ENCODE measurements at regions not wholly inside any gene's neighbourhood (a gene's known extent, or its start where the extent isn't known, plus 50 kb on each side); places are given as distances from the start of the nearest gene placed in this dataset.

DNA sequence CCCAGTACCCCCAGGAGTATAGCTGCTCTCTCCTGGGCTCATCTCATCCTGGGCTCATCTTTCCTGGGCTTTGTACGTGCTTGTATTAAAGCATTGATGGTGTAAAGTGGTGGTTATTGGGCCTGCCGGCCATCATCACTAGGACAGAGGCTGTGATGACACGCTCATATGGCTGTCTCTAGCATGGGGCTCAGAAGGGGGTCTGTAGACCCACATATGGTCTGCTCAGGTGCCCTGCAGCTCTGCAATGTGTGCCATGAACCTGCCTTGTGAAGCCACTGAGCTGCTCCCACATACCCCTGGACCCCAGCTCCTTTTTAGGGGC is 143.4 kb downstream of the CDC5L start:
- DNase-seq (ENCODE audit: insufficient read length, low spot score) (no peak), FAIRE-seq (no peak)

DNA sequence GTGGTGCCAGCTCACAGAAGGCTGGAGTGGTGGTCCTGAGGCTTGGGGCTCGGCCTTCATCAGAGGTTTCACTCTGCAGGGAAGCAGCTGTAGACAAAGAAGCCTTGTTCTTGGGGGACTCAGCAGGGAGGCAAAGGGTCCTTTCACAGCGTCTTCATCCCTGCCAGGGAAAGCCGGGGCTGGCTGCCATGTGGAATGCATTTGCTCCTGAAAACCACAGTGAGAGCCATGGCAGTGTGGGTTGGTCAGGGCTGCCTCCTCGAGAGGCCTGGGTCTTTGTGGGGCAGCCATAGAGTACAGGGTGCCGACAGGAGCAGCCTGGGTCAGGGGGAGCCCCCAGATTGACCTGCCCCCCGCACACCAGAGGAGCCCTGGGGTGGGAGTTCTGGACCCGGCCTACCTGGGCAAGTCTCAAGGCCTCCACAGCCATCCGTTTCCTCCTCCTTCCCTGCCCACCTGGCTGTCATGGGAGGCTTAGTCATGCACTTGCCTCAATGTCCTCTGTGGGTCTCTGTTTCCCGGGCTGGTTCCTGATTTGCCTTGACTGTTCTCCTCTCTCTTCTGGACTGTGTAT is 144.0 kb downstream of the CDC5L start:
- no peak for FAIRE-seq

DNA sequence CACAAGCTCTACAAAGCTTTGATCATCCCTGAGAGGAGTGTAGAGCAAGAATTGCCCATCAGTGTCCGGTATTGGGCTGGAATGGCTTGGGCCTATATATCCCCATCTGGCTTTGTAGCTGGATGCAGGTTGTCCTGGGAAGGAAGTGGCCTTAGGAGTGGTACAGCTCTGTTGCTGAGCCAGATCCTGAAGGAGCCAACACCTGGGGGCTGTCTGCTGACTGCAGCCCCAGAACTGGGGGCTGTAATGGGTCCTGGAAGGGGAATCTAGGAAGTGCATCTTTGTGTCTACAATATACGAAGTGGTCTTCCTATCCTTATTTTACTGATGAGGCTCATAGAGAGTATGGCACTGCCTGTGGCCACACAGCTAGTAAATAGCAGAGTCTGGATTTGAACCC is 145.9 kb downstream of the CDC5L start:
- FAIRE-seq: no peak
- no peak for DNase-seq (ENCODE audit: insufficient read length, low spot score)

More for the DNA sequence above, 144.0 kb downstream of the CDC5L start:
- no peak for DNase-seq (ENCODE audit: insufficient read length, low spot score)

DNA sequence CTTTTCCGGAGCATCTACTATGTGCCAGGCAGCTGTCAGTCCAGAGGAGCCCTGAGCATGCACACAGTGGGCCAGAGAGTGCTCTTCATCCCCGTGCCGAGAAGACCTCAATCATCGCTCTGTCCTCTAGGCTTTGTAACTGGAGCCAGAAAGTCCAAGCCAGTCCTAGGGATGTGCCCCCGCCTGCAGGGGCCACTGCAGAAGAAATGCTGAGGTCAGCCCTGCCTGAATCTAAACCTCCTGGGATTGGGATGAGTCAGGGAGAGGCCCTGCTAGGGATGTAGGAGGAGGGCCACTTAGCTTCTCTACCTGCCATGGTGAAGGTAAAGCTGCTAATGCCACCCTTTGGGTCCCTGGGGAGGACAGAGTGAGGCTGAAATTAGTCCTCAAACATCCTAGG is 146.8 kb downstream of the CDC5L start:
- DNase-seq (ENCODE audit: insufficient read length, low spot score) (no peak), FAIRE-seq (peak; percentile 38)

DNA sequence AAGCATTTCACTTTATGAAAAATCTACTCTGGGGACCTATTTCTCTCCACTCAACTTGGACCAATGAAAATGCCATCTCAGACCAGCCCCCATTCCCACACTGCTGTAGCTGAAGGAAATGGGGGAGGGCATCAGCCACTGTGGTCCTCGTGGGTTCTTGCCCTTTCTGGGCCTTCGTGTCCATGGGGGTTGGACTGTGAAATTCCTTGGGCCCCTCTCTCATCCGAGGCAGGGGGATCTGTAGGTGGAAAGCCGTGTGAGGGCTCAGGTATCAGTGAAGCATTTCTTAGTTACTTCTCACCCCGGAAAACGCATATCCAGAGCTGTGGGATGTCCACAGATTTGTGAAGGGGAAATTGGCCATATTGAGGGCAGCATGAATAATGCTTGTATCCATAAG is 147.9 kb downstream of the CDC5L start:
- no peak for DNase-seq (ENCODE audit: insufficient read length, low spot score)
- FAIRE-seq: no peak

DNA sequence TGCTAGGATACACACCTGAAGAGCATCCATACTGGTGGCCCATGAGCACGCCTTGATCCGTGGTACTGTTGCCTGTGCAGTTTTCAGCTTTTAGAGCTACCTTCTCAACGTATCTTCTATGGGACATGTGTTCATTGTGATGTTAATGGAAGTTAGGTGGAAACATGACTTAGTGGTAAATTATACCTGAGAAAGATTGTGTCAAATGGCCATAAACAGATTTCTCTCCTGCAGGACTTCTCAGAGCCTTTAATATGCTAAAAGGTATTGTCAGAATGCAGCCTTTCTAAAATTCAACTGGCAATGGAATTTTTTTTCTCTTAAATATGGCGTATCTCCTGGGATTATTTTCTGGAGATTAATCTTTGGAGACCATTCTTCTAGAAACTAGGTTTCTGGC is 148.5 kb downstream of the CDC5L start:
- DNase-seq (ENCODE audit: insufficient read length, low spot score) (no peak), FAIRE-seq (no peak)

DNA sequence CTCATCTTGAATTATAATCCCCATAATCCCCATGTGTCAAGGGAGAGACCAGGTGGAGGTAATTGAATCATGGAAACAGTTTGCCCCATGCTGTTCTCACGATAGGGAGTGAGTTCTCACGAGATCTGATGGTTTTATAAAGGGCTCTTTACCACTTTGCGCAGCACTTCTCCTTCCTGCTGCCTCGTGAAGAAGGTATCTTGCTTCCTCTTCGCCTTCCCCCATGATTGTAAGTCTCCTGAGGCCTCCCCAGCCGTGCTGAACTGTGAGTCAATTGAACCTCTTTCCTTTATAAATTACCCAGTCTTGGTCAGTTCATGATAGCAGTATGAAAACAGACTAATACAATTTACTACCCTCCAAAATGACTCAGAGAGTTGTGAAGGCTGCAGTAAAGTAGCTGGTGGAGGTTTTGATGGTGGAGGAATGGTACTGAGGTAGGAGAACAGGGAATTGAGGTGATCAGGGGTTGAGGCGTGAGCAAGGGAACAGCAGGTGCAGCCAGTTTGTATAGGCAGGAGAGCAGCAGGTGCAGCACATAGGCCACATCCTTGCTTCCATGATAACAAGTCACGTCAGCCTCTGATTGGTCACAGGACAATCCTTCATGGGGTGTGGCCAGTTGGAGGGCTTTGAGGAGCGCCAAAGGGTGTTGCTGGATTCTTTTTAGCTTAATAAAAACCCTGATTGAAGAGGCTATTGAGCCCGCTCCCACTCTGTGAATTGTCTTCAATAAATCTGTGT is 150.0 kb downstream of the CDC5L start:
- no peak for DNase-seq (ENCODE audit: insufficient read length, low spot score)

DNA sequence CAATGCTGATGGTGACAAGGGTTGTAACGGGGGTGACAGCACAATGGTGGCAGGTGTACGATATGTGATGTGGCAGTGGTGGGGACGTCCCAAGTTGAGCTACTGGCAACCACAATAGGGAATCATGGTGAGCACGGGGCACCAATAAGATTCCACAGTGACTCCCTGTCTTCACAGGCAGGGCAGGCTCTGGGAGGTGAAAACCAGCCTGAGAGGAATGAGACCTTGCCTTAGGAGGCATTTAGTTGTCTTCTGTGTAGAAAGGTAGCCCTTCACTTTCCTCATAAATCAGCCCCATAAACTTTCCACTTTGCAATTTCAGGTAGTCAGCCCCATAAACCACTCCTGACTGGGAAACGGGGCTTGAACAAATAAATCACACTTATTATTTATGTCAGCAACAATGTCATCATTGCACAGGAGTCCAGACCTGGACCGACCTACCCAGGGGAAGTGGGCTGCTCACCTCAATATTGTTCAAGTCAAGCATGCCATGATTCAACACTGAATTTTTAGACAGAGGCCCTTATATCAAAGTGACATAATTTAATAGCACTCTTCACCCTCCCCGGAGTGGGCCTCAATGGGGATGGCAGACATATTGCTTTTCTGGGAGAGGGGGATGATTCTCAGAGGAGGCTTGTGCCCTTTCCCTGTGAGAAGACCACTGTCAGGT is 150.8 kb downstream of the CDC5L start:
- peak; percentile 54 for FAIRE-seq
- DNase-seq (ENCODE audit: insufficient read length, low spot score): no peak

More for the DNA sequence above, 150.0 kb downstream of the CDC5L start:
- no peak for FAIRE-seq

DNA sequence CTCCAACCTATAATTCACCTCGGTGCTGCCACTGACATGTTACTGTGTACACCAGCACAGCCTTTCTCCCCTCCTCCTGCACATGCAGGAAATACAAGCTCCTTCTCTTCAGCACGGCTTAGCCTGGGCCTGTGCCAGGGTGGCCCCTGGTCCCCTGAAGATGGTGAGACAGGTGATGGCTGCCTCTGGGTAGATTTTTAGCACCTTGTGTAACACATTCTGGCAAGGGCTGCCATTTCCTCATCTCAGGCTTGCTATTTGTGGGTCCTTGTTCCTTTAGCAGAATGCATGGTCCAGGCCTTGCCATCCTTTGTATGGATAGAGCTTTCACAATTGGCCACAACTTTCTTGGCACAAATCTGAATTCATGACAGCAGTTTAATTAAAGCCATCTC is 151.3 kb downstream of the CDC5L start:
- DNase-seq (ENCODE audit: insufficient read length, low spot score) (no peak), FAIRE-seq (no peak)

DNA sequence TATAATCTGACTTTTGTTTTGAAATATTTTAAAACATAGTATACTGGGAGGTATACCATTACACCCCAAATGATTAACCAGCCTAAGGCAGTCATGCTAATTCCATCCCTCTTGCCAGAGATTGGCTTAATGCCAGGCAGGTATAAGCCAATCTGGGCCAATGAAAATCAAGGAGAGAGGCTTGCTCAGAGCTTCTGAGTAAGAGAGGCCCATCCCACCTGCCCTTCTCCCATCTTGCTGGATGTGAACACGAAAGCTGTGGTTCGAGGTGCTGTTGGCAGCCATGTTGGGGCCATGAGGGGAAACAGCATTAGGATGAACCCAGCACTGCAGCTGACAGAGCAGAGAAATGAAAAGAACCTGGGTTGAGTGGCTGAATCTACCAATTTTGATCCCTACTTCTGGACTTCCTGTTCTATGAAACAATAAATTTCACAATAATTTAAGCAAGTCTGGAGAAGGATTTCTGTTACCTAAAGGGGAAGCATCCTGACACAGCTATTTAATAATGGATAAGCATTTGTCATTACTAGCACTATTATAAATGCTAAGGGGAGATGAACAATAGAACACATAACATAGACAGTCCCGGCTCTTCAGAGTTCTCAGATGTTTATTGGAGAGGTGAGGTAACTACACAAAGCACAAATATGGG is 152.3 kb downstream of the CDC5L start:
- DNase-seq (ENCODE audit: insufficient read length, low spot score) (no peak), FAIRE-seq (no peak)

DNA sequence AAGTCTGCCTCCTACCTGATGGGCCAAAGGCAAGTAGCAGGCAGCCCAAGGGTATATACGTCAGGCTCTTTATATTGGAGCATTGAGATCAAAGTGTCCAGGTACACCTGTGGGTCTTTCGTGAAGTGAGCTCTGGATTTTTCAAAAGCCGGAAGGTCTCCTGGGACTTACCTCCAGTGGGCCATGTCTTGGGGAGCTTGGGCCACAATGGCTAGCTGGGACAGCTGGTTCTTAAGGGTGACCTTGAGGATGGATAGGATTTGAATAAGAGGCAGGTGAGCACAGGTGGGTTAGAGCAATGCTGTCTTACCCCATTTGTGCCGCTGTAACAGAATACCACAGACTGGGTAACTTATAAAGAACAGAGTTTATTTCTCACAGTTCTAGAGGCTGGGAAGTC is 153.4 kb downstream of the CDC5L start:
- DNase-seq (ENCODE audit: insufficient read length, low spot score): no peak
- no peak for FAIRE-seq

DNA sequence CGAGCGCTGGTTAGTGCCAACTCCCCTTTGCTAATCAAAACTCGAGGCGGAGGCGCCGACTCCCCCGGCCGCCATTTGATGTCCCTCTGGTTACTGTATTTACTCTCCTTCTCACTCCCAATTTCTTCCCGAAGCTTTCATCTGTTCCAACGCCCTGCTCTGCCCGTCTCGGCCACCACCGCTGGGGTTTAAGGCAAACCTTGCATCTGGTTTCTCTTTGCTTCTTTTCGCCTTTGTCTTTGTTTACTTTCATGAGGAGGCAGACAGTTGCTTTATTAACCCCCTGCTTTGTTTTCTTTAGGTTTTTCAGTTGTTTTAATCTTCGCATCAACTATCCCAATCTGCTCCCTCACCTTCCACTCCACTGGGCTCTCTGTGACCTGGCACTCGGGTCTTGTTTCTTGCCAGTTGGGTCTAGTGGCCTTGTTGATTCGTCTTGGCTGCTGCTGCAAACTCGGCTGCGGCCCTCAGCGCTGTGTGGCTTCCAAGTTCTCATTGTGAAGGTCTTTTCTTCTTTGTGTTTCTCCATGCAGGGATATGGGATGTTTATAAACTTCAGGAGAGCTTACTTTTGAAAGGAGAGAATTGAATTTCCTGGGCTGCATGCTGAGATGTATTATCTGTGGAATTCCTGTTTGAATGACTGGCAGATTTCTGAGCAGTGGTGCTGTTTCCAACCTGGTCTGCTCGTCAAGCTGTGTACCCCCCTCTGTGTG is 155.1 kb downstream of the CDC5L start:
- FAIRE-seq: no peak
- DNase-seq (ENCODE audit: insufficient read length, low spot score): no peak

DNA sequence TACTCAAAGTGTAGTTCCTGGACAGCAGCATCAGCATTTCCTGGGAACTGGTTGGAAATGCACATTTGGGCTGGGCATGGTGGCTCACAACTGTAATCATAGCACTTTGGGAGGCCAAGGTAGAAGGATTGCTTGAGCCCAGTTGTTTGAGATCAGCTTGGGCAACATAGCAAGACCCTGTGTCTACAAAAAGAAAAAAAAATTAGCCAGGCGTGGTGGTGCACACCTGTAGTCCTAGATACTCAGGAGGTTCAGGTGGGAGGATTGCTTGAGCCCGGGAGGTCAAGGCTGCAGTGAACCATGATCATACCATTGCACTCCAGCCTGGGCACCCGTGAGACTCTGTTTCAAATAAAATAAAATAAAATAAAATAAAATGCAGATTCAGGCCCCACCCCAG is 156.2 kb downstream of the CDC5L start:
- no peak for FAIRE-seq
- no peak for DNase-seq (ENCODE audit: insufficient read length, low spot score)

DNA sequence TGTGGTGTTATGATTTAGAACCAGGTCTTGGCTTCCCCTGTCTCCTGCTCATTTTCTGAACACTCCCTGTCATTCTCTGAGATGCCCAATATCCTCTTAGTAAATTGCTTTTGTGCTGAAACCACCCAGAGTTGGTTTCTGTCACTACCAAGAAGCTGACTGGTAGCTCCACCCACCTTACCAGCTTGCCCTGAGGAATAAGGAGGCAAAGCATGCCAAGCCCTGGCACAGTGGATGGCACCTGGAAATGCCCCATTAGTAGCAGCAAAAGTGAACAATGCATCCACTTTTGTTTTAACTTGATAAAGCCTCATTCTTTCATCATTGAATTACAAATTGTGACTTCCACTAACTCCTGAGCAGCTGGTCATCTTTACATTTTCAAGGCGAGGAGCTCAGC is 157.7 kb downstream of the CDC5L start:
- FAIRE-seq: no peak
- DNase-seq (ENCODE audit: insufficient read length, low spot score): no peak

DNA sequence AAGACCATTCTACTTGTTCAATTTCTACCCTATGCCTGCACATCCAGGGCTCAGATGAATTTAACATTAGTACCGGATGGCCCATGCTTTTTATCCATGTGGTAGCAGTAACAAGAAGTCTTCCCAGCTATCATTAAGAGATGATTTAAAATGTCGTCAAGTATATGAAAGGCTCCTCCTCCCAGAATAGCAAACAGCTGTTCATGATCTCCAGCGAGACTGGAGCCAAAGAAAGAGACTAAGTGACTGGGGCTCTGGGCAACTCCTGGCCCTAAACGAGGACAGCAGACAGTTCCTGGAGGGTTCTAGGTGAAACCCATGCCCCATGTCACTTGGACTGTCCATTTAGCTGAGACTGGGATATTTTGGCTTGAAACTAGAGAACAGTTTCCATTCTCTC is 160.8 kb downstream of the CDC5L start:
- FAIRE-seq: no peak

DNA sequence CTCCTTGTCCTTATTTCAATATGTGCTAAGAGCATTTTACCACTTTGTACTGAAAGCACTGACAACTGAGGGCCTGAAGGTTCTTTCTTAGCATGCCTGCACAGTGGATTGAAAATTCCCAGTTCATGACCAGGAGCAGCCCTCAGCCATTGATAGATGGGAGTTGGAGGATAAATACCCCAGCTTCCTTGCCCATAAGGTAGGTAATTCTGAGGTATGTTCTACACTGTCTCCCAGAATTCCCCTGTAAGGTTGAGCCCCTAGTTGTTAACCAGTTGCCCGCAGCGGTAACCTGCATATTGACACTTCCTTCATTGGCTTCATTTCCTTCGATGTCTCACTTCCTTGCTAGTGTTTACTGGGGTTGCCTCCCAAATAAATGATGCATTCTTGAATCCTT is 162.0 kb downstream of the CDC5L start:
- FAIRE-seq (no peak), DNase-seq (ENCODE audit: insufficient read length, low spot score) (no peak)

More for the DNA sequence above, 160.8 kb downstream of the CDC5L start:
- no peak for DNase-seq (ENCODE audit: insufficient read length, low spot score)

DNA sequence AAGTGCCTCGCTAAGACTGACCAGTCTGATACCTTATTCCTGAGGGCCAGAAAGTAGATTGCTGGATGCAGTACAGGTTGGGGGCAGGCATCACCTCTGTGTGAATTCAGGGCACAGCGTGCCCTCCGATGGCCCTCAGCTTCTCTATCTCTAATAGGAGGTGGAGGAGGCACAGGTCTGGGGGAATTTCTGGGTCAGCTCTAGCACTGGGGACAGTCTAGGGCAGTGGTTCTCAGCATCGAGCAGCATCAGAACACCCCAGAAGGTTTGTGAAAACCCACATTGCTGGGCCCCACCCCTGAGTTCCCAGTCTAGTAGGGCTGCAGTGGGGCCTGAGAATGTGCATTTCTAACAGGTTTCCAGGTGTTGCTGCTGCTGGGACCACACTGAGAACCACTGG is 166.7 kb downstream of the CDC5L start:
- DNase-seq (ENCODE audit: insufficient read length, low spot score) (no peak), FAIRE-seq (no peak)

DNA sequence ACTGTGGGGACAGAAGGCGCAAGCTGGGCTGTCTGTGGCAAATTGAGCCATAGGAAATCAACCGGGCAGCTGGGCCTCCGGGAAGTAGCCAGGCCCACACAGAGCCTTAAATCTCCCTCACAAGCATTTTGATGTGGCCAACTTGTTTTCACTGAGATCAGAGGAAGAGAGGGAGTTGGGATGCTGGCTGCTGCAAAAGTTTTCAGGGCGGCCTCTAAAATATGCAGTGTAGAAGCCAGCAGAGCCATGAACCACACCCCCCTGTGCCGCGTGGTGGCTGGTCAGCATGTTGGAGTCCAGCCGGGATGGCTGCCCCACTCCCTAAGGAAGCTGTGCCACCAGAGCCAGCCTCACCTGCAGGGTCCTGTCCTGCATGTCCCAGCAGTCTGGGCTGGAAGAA is 167.4 kb downstream of the CDC5L start:
- FAIRE-seq (no peak), DNase-seq (ENCODE audit: insufficient read length, low spot score) (no peak)

DNA sequence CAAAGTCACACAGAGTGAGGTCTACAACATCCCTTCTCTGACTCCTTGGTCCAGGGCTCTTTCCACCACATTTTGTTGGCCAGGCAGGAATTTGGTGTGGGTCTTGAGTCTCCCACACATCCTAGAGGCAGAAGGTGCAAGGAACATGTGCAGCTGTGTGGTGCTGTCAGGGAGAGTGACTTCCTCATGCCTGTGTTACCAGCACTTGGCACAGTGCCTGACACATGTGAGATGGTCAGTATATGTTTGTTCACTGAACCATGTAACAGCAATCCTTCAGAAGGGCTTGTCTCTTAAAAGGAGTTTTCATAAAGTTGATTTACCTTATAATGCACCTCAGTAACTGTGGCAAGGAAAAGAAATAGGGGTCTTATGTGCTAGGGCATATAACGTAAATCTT is 168.5 kb downstream of the CDC5L start:
- FAIRE-seq (no peak), DNase-seq (ENCODE audit: insufficient read length, low spot score) (no peak)

DNA sequence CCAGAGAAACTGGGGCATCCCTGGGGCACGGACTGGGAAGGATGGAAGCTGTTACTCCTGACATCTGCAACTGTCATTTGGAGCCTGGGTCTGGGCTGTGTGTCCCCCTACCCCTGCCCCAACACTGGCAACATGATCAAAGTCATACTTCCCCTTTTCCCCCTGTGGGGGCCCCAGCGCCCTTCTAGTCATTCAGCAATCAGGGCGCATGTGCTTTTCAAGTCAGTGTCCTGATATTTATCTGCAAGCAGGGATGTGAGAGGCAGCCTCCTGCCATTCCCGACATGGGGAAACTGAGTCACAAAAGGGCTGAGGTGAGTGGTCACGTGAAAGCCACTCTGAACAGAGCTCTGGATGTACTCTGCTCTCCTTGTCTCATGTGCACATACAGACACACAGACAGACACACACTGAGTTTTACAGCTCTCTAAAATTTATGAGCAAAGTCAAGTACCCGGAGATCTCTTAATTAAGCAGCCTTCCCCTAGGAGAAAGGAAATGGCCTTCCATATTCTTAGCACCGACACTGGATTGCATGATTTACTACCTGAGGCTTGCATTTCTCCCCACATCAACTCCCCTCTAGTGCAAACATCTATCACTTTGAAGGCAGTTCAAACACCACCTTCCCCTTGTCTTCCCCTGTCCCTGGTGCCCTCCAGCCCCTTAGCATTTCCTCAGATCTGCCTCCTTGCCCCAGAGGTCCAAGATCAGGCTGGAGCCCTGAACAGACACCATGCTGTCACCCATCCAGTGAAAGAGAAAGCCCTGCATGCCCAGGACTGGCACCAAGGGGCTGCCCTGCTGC is 170.7 kb downstream of the CDC5L start:
- FAIRE-seq: peak; percentile 20
- DNase-seq (ENCODE audit: insufficient read length, low spot score): no peak
